Left ventricle myocardium inferior (tissue), 1 donor: ENCODE measurements at regions not wholly inside any gene's neighbourhood (a gene's known extent, or its start where the extent isn't known, plus 50 kb on each side); places are given as distances from the start of the nearest gene placed in this dataset.

Experiments used
- DNase-seq: peaks from one replicate; pipeline ENCODE4 v3.0.0-alpha.2; 2020
- H3K27ac ChIP-seq: fragments of 200-600 bp; replicated peaks from 2 replicates; pipeline ENCODE4 v1.8.0; 2021
- H3K27me3 ChIP-seq: fragments of 200-600 bp; 2 replicates; pipeline ENCODE4 v1.8.0; 2021; ENCODE audit warnings: low read depth
- H3K36me3 ChIP-seq: fragments of 200-600 bp; 2 replicates; pipeline ENCODE4 v1.8.0; 2021
- H3K4me1 ChIP-seq: fragments of 200-600 bp; 2 replicates; pipeline ENCODE4 v1.8.0; 2021
- H3K4me3 ChIP-seq: fragments of 200-600 bp; 2 replicates; pipeline ENCODE4 v1.8.0; 2021; ENCODE audit warnings: mild to moderate bottlenecking, moderate library complexity
- H3K9me3 ChIP-seq: fragments of 200-600 bp; replicated peaks from 2 replicates; pipeline ENCODE4 v1.8.0; 2021
- CTCF ChIP-seq: fragments of 200-600 bp; IDR thresholded peaks from 2 replicates; pipeline ENCODE4 v1.8.0; 2021; ENCODE audit warnings: antibody characterized with exemption, mild to moderate bottlenecking, borderline replicate concordance
- intact Hi-C: fragments of 100-400 bp; cut with micrococcal nuclease; formaldehyde crosslinking; loops from one replicate; pipeline ENCODE4 v1.11.0; 2022
- donor health status: DM: no; HTN: yes; CAD: no; lungs with severe emphysema.

GRCh38 chr10:108409306-108409705 is 1244.8 kb upstream of the SORCS1 start:
- no peak for TF ChIP-seq CTCF
- no peak for DNase-seq
- H3K27me3 ChIP-seq = no peaks in the 10 kb centered on the region

DNA sequence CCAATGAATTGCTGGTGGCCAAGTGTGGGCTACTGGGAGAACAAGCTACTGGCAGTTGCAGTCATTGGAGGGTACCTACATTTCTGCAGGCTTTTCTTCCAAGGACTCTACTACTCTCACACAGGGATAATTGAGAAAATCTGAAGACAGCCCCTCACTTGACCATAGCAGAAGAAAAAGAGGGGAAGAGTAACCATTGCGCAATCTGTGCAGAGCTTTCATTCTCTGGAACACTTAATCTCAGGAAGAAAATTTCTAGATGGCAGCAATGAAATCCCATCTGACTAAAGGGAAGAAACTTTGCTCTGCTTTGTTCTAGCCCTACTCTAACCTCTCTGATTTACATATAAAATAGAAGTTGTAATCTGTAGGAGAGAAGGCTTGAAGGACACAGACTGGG is 1239.6 kb upstream of the SORCS1 start:
- H3K4me1 ChIP-seq = no peaks in the 10 kb centered on the region
- no peak overlapping the region for H3K4me3 ChIP-seq
- intact Hi-C loops = no loop called here
- no peak overlapping the region for H3K27ac ChIP-seq
- H3K36me3 ChIP-seq = no peaks in the 10 kb centered on the region
- no peaks in the 10 kb centered on the region for H3K9me3 ChIP-seq
- no peak for DNase-seq
- no peak for TF ChIP-seq CTCF
- no peaks in the 10 kb centered on the region for H3K27me3 ChIP-seq

More at GRCh38 chr10:108409306-108409705, 1244.8 kb upstream of the SORCS1 start:
- intact Hi-C loops = no loop called here
- H3K4me1 ChIP-seq = no peaks in the 10 kb centered on the region
- no peaks in the 10 kb centered on the region for H3K36me3 ChIP-seq
- H3K4me3 ChIP-seq = no peak overlapping the region
- H3K9me3 ChIP-seq = no peaks in the 10 kb centered on the region
- H3K27ac ChIP-seq = no peak overlapping the region

DNA sequence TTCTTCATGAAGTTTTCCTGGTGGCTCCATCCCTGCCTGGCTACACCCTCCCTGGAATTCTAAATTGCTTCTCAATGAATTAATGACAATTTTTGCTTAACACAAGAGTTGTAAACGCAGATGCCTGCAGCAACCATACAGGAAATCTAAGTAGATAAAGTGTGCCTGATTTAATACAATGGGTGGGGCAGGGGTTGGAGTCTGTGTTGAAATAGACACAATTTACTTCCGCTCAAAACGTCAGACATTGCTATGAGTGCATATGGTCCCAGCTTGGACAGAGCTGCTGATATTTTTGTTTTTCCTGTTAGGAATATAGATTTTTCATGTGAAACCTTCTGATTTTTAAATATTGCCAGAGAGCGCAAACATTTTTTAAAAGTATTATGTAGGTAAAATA is 1235.0 kb upstream of the SORCS1 start:
- DNase-seq = no peak
- TF ChIP-seq CTCF = no peak
- intact Hi-C loops = no loop called here

GRCh38 chr10:108393089-108393488 is 1228.6 kb upstream of the SORCS1 start:
- Histone ChIP-seq H3K4me3 (no peak overlapping the region), H3K4me1 (no peaks in the 10 kb centered on the region), H3K27me3 (no peaks in the 10 kb centered on the region), H3K9me3 (no peaks in the 10 kb centered on the region), H3K27ac (no peak overlapping the region), H3K36me3 (no peaks in the 10 kb centered on the region)
- intact Hi-C loops = no loop called here
- TF ChIP-seq CTCF = no peak
- DNase-seq = no peak

More for the DNA sequence above, 1235.0 kb upstream of the SORCS1 start:
- no peaks in the 10 kb centered on the region for H3K9me3 ChIP-seq
- no peaks in the 10 kb centered on the region for H3K36me3 ChIP-seq
- H3K4me1 ChIP-seq = no peaks in the 10 kb centered on the region
- H3K27me3 ChIP-seq = no peaks in the 10 kb centered on the region
- H3K27ac ChIP-seq = no peak overlapping the region
- no peak overlapping the region for H3K4me3 ChIP-seq

GRCh38 chr10:108392286-108392685 is 1227.8 kb upstream of the SORCS1 start:
- H3K9me3 ChIP-seq = no peaks in the 10 kb centered on the region
- no peak for TF ChIP-seq CTCF
- no peaks in the 10 kb centered on the region for H3K36me3 ChIP-seq
- no peak overlapping the region for H3K4me3 ChIP-seq
- H3K27ac ChIP-seq = no peak overlapping the region
- H3K4me1 ChIP-seq = no peaks in the 10 kb centered on the region
- no peaks in the 10 kb centered on the region for H3K27me3 ChIP-seq
- DNase-seq = no peak
- intact Hi-C loops = no loop called here

GRCh38 chr10:108388706-108389105 is 1224.2 kb upstream of the SORCS1 start:
- TF ChIP-seq CTCF = no peak
- no peaks in the 10 kb centered on the region for H3K9me3 ChIP-seq
- H3K27ac ChIP-seq = no peak overlapping the region
- no peaks in the 10 kb centered on the region for H3K36me3 ChIP-seq
- H3K4me1 ChIP-seq = no peaks in the 10 kb centered on the region
- intact Hi-C loops = no loop called here
- no peak for DNase-seq
- no peaks in the 10 kb centered on the region for H3K27me3 ChIP-seq
- no peak overlapping the region for H3K4me3 ChIP-seq
